ENCODE measurements at regions not wholly inside any gene's neighbourhood (a gene's known extent, or its start where the extent isn't known, plus 50 kb on each side); places are given as distances from the start of the nearest gene placed in this dataset.

GRCh38 chr11:105324156-105324555 is 184.6 kb upstream of the CARD18 start:
- no peak for TF ChIP-seq CTCF (IDR thresholded peaks at IDR 0.05)
- H3K27me3 Mint-ChIP-seq (ENCODE audit: low read depth) = peaks cover 15% of the 10 kb centered on the region
- H3K4me1 Mint-ChIP-seq (ENCODE audit: low read depth) = no peaks in the 10 kb centered on the region
- H3K4me3 Mint-ChIP-seq (ENCODE audit: unreplicated experiment) = no peak overlapping the region
- no peaks in the 10 kb centered on the region for H3K9me3 Mint-ChIP-seq (ENCODE audit: low read depth)
- DNase-seq (ENCODE audit: low spot score) = no peak
- H3K27ac Mint-ChIP-seq (ENCODE audit: unreplicated experiment) = no peak overlapping the region
- no peaks in the 10 kb centered on the region for H3K36me3 Mint-ChIP-seq (ENCODE audit: low read depth)

DNA sequence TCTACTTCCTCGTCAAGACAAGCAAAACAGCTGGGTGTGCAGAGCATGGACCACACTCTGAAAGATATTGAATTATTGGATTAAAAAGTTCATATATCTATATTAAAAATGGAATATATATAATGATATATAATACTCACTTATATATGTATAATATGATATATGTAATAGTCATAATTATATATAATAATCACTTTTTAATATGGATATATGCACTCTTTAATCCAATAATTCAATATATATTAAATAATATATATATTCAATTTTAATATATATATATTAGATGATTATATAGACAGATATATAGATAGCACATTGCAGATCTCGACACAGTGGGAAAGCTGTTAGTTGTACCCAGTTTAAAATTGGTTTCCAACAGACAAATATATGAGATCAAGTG is 182.1 kb upstream of the CARD18 start:
- Mint-ChIP-seq H3K27me3 (ENCODE audit: low read depth) (peaks cover 21% of the 10 kb centered on the region), H3K4me1 (ENCODE audit: low read depth) (no peaks in the 10 kb centered on the region), H3K27ac (ENCODE audit: unreplicated experiment) (no peak overlapping the region), H3K36me3 (ENCODE audit: low read depth) (no peaks in the 10 kb centered on the region), H3K4me3 (ENCODE audit: unreplicated experiment) (no peak overlapping the region), H3K9me3 (ENCODE audit: low read depth) (no peaks in the 10 kb centered on the region)
- TF ChIP-seq CTCF (IDR thresholded peaks at IDR 0.05) = no peak
- DNase-seq (ENCODE audit: low spot score) = no peak

DNA sequence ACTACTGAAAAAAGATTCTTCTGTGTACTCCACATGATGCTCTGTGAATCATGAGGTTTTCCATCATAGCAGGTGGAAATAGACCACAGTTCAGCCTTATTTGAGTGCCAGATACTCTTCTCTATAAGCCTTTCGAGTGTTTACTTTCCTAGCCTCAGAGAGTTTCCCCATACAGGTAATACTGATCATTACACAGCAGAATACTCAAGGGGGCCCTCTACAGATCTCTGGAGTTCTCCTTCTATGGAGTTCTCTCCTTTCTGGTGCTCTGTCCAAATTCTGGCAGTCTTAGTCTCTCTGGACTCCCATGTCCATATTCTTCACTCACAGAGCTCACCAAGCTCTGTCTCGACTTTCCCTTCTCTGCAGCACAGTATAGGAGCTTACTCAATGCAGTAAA is 175.7 kb upstream of the CARD18 start:
- no peak for TF ChIP-seq CTCF (IDR thresholded peaks at IDR 0.05)
- no peak for DNase-seq (ENCODE audit: low spot score)
- Mint-ChIP-seq H3K9me3 (ENCODE audit: low read depth) (no peaks in the 10 kb centered on the region), H3K4me3 (ENCODE audit: unreplicated experiment) (no peak overlapping the region), H3K27ac (ENCODE audit: unreplicated experiment) (no peak overlapping the region), H3K27me3 (ENCODE audit: low read depth) (peaks cover 18% of the 10 kb centered on the region), H3K4me1 (ENCODE audit: low read depth) (no peaks in the 10 kb centered on the region), H3K36me3 (ENCODE audit: low read depth) (no peaks in the 10 kb centered on the region)

DNA sequence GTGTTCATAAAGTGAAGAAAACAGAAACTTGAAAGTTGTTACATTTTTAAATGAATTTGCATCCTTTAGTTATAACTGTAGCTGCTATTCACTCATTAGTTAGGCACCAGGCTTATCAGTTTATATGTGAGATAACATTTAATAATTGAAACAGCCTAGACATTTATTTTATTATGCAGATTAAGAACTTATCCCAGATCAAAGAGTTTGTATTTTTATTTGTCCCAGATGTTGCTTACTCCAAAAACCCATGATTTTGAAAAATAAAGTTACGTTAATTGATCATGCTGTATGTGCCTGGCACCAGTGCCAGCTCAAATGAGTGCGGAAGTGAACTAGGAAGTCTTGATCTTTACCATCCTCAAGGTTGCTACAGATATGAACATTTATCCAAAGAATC is 172.7 kb upstream of the CARD18 start:
- peaks cover 7% of the 10 kb centered on the region for H3K27me3 Mint-ChIP-seq (ENCODE audit: low read depth)
- no peak for DNase-seq (ENCODE audit: low spot score)
- TF ChIP-seq CTCF (IDR thresholded peaks at IDR 0.05) = no peak
- no peak overlapping the region for H3K27ac Mint-ChIP-seq (ENCODE audit: unreplicated experiment)
- no peak overlapping the region for H3K4me3 Mint-ChIP-seq (ENCODE audit: unreplicated experiment)
- H3K36me3 Mint-ChIP-seq (ENCODE audit: low read depth) = no peaks in the 10 kb centered on the region
- no peaks in the 10 kb centered on the region for H3K9me3 Mint-ChIP-seq (ENCODE audit: low read depth)
- no peaks in the 10 kb centered on the region for H3K4me1 Mint-ChIP-seq (ENCODE audit: low read depth)

GRCh38 chr11:105298630-105299029 is 159.1 kb upstream of the CARD18 start:
- H3K4me1 Mint-ChIP-seq (ENCODE audit: low read depth) = peaks cover 4% of the 10 kb centered on the region
- H3K36me3 Mint-ChIP-seq (ENCODE audit: low read depth) = no peaks in the 10 kb centered on the region
- H3K9me3 Mint-ChIP-seq (ENCODE audit: low read depth) = no peaks in the 10 kb centered on the region
- no peak overlapping the region for H3K4me3 Mint-ChIP-seq (ENCODE audit: unreplicated experiment)
- H3K27me3 Mint-ChIP-seq (ENCODE audit: low read depth) = peaks cover 12% of the 10 kb centered on the region
- DNase-seq (ENCODE audit: low spot score) = no peak
- no peak overlapping the region for H3K27ac Mint-ChIP-seq (ENCODE audit: unreplicated experiment)
- TF ChIP-seq CTCF (IDR thresholded peaks at IDR 0.05) = no peak
